Kidney (tissue), 13 donors: ENCODE measurements at regions not wholly inside any gene's neighbourhood (a gene's known extent, or its start where the extent isn't known, plus 50 kb on each side); places are given as distances from the start of the nearest gene placed in this dataset.

Experiments
- DNase-seq, 5 donors: peaks; one replicate each; pipeline ENCODE4 v3.0.0-alpha.2; 2013 to 2020
- FAIRE-seq: peaks from 2 replicates; lab custom pipeline; 2012; peaks lifted over from hg19 to GRCh38; lab: Jason Lieb, UNC
- H3K27ac ChIP-seq, 2 donors: one replicate each; pipeline ENCODE4 v1.7.0; 2013; ENCODE audit warnings: low read depth in 2 of 2, low read length in 2 of 2, inconsistent platforms in 1 of 2
- H3K27me3 ChIP-seq: one replicate; pipeline ENCODE4 v1.7.1; 2013; ENCODE audit warnings: low read length, inconsistent platforms; ENCODE audit not compliant: control insufficient read depth, insufficient read depth
- H3K36me3 ChIP-seq, 3 donors: one replicate each; pipeline versions ENCODE4 v1.7.0 to v1.7.1; 2013; ENCODE audit warnings: low read length in 3 of 3, control low read depth in 1 of 3, inconsistent platforms in 1 of 3; ENCODE audit not compliant: insufficient read depth in 3 of 3, control insufficient read depth in 2 of 3
- H3K4me1 ChIP-seq, 3 donors: one replicate each; pipeline versions ENCODE4 v1.7.0 to v1.7.1; 2013; ENCODE audit warnings: low read length in 3 of 3, inconsistent platforms in 1 of 3, low read depth in 1 of 3; ENCODE audit not compliant: control insufficient read depth in 2 of 3, insufficient read depth in 2 of 3
- H3K4me3 ChIP-seq, 3 donors: one replicate each; pipeline versions ENCODE4 v1.7.0 to v1.8.1; 2013; ENCODE audit warnings: low read length in 3 of 3, control low read depth in 1 of 3, inconsistent platforms in 1 of 3
- H3K9ac ChIP-seq, 3 donors: one replicate each; pipeline versions ENCODE4 v1.7.0 to v1.7.1; 2013; ENCODE audit warnings: low read length in 3 of 3, control low read depth in 1 of 3, inconsistent platforms in 1 of 3
- H3K9me3 ChIP-seq, 3 donors: one replicate each; pipeline versions ENCODE4 v1.7.0 to v1.7.1; 2013; ENCODE audit warnings: low read length in 3 of 3, control low read depth in 1 of 3, inconsistent platforms in 1 of 3; ENCODE audit not compliant: control insufficient read depth in 2 of 3, insufficient read depth in 1 of 3
- CTCF ChIP-seq: IDR thresholded peaks from 3 replicates; pipeline ENCODE4 v1.5.1; 2012; ENCODE audit warnings: mild to moderate bottlenecking, moderate library complexity, borderline replicate concordance; ENCODE audit not compliant: insufficient read depth; ENCODE audit errors: extremely low read depth
- intact Hi-C: fragments of 100-400 bp; cut with DNase I; formaldehyde crosslinking; loops from one replicate; pipeline ENCODE4 v1.11.1; 2022
- donor health status: control.
- donor health status: control.
- donor health status: control.
- donor health status: control.
- donor health status: control.
- donor health status: DM: yes; HTN: yes; CAD: no.
- donor health status: Normal renal cell carcinoma (clear cell type).

GRCh38 chr4:3353752-3354454 lies 61.1 kb downstream of the RGS12 start:
- no peak overlapping the region for H3K9ac ChIP-seq
- H3K4me1 ChIP-seq, result no peaks in the 10 kb centered on the region
- H3K27ac ChIP-seq, result no peak overlapping the region
- H3K27me3 ChIP-seq, result no peaks in the 10 kb centered on the region
- no peak overlapping the region for H3K4me3 ChIP-seq
- no peak for TF ChIP-seq CTCF
- DNase-seq, result no peak
- intact Hi-C loops, result no loop called here
- no peaks in the 10 kb centered on the region for H3K9me3 ChIP-seq
- FAIRE-seq, result no peak
- no peaks in the 10 kb centered on the region for H3K36me3 ChIP-seq

GRCh38 chr4:3354455-3354811 lies 61.6 kb downstream of the RGS12 start:
- intact Hi-C loops, result no loop called here
- no peak for TF ChIP-seq CTCF
- H3K27me3 ChIP-seq, result no peaks in the 10 kb centered on the region
- H3K36me3 ChIP-seq, result no peaks in the 10 kb centered on the region
- no peaks in the 10 kb centered on the region for H3K9me3 ChIP-seq
- no peaks in the 10 kb centered on the region for H3K4me1 ChIP-seq
- H3K4me3 ChIP-seq, result no peak overlapping the region
- FAIRE-seq (no peak), DNase-seq (no peak)
- no peak overlapping the region for H3K27ac ChIP-seq
- H3K9ac ChIP-seq, result no peak overlapping the region

- DNase-seq (peak in 1 of 5 donors; percentile 13), FAIRE-seq (no peak)
- H3K9ac ChIP-seq, result no peak overlapping the region
- H3K27ac ChIP-seq, result no peak overlapping the region
- no peaks in the 10 kb centered on the region for H3K27me3 ChIP-seq
- H3K36me3 ChIP-seq, result no peaks in the 10 kb centered on the region
- H3K4me3 ChIP-seq, result no peak overlapping the region
- no peaks in the 10 kb centered on the region for H3K9me3 ChIP-seq
- no peak for TF ChIP-seq CTCF
- intact Hi-C loops, result no loop called here
- no peaks in the 10 kb centered on the region for H3K4me1 ChIP-seq
These were observed 62.5 kb downstream of the RGS12 start for GRCh38 chr4:3355266-3355748.

GRCh38 chr4:3358656-3359055 lies 65.8 kb downstream of the RGS12 start:
- FAIRE-seq, result no peak
- intact Hi-C loops, result no loop called here
- DNase-seq, result peak in 1 of 5 donors; percentile 13

More at GRCh38 chr4:3358656-3359055, 65.8 kb downstream of the RGS12 start:
- H3K9ac ChIP-seq, result no peak overlapping the region
- no peaks in the 10 kb centered on the region for H3K36me3 ChIP-seq
- no peak overlapping the region for H3K27ac ChIP-seq
- TF ChIP-seq CTCF, result no peak
- H3K4me3 ChIP-seq, result no peak overlapping the region
- no peaks in the 10 kb centered on the region for H3K27me3 ChIP-seq
- peaks cover 0 to 5% (median 0%) of the 10 kb centered on the region in 3 donors for H3K4me1 ChIP-seq
- H3K9me3 ChIP-seq, result no peaks in the 10 kb centered on the region
